Left lung (tissue), 4 donors: ENCODE measurements at regions not wholly inside any gene's neighbourhood (a gene's known extent, or its start where the extent isn't known, plus 50 kb on each side); places are given as distances from the start of the nearest gene placed in this dataset.

Experiments used
- ATAC-seq: fragments of 200-7000 bp; cut with Tn5 transposase; one replicate; pipeline ENCODE4 v1.9.1; 2020; ENCODE audit warnings: moderate library complexity
- DNase-seq, 4 donors: peaks; one replicate each; pipeline ENCODE4 v3.0.0-alpha.2; 2013 to 2020
- H3K27ac ChIP-seq, 2 donors: fragments of 200-600 bp; sonication (generic) in 1 of 2; one replicate each; pipeline versions ENCODE4 v1.5.0 to v1.8.0; 2020 to 2021
- H3K27me3 ChIP-seq, 2 donors: fragments of 200-600 bp; sonication (generic) in 1 of 2; one replicate each; pipeline versions ENCODE4 v1.5.0 to v1.8.0; 2020 to 2021
- H3K36me3 ChIP-seq, 2 donors: fragments of 200-600 bp; sonication (generic) in 1 of 2; one replicate each; pipeline versions ENCODE4 v1.5.0 to v1.8.0; 2020 to 2021
- H3K4me1 ChIP-seq, 2 donors: fragments of 200-600 bp; one replicate each; pipeline ENCODE4 v1.8.0; 2021
- H3K4me3 ChIP-seq, 2 donors: fragments of 200-600 bp; sonication (generic) in 1 of 2; one replicate each; pipeline versions ENCODE4 v1.5.0 to v1.8.0; 2020 to 2021; ENCODE audit warnings: mild to moderate bottlenecking in 1 of 2
- H3K9me3 ChIP-seq, 2 donors: fragments of 200-600 bp; sonication (generic) in 1 of 2; one replicate each; pipeline versions ENCODE4 v1.5.0 to v1.8.0; 2020 to 2021
- intact Hi-C, 2 donors: fragments of 100-400 bp; cut with DNase I; formaldehyde crosslinking; loops; one replicate each; pipeline versions ENCODE4 v1.11.2 to v1.14.2; 2022
- TF ChIP-seq, protein P1 (sequence below), 2 donors: fragments of 200-600 bp; sonication (generic) in 1 of 2; IDR thresholded peaks; one replicate each; pipeline versions ENCODE4 v1.5.0 to v1.8.0; 2021; ENCODE audit warnings: antibody characterized with exemption in 2 of 2
- donor health status: DM: no; HTN: yes; CAD: no.
- donor health status: DM: no; HTN: no; CAD: no.

- TF ChIP-seq, protein P1, sequence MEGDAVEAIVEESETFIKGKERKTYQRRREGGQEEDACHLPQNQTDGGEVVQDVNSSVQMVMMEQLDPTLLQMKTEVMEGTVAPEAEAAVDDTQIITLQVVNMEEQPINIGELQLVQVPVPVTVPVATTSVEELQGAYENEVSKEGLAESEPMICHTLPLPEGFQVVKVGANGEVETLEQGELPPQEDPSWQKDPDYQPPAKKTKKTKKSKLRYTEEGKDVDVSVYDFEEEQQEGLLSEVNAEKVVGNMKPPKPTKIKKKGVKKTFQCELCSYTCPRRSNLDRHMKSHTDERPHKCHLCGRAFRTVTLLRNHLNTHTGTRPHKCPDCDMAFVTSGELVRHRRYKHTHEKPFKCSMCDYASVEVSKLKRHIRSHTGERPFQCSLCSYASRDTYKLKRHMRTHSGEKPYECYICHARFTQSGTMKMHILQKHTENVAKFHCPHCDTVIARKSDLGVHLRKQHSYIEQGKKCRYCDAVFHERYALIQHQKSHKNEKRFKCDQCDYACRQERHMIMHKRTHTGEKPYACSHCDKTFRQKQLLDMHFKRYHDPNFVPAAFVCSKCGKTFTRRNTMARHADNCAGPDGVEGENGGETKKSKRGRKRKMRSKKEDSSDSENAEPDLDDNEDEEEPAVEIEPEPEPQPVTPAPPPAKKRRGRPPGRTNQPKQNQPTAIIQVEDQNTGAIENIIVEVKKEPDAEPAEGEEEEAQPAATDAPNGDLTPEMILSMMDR (IDR thresholded peaks at IDR 0.05): no peak
- no peaks in the 10 kb centered on the region for H3K4me1 ChIP-seq
- ATAC-seq (no peak), DNase-seq (no peak)
- intact Hi-C loops: no loop called here
- no peak overlapping the region for H3K27ac ChIP-seq
- no peaks in the 10 kb centered on the region for H3K36me3 ChIP-seq
- H3K4me3 ChIP-seq: no peak overlapping the region
- no peaks in the 10 kb centered on the region for H3K9me3 ChIP-seq
- H3K27me3 ChIP-seq: no peaks in the 10 kb centered on the region
Measured at GRCh38 chr7:32140210-32140939, 70.2 kb upstream of the PDE1C start.

- intact Hi-C loops: no loop called here
- Histone ChIP-seq H3K36me3 (no peaks in the 10 kb centered on the region), H3K4me3 (no peak overlapping the region), H3K4me1 (no peaks in the 10 kb centered on the region), H3K27me3 (no peaks in the 10 kb centered on the region), H3K9me3 (peaks cover 0 to 19% of the 10 kb centered on the region in 2 donors), H3K27ac (no peak overlapping the region)
- DNase-seq: no peak
- TF ChIP-seq, protein P1 (IDR thresholded peaks at IDR 0.05): no peak
- no peak for ATAC-seq
Measured at GRCh38 chr7:32137059-32137458, 66.9 kb upstream of the PDE1C start.

DNA sequence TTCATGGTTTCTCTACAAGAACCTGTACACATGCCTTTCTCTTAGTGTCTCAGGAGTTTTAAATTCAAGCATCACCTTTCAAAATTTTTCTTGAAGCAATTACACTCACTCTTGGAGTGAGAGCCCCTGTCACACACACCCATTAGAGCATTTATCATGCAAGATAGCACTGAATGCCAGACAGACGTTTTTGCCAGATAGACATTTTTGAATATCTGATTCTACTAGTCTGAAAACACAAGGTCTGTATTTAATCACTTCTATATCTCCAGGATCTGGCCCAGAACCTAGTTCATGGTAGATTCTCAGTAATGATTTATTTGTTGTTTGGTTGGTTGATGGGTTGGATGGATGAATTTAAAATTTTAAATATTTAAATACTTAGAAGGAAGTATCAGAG, 60.9 kb upstream of the PDE1C start:
- Histone ChIP-seq H3K4me1 (no peaks in the 10 kb centered on the region), H3K27me3 (no peaks in the 10 kb centered on the region), H3K9me3 (peaks cover 0 to 19% of the 10 kb centered on the region in 2 donors), H3K4me3 (no peak overlapping the region), H3K36me3 (no peaks in the 10 kb centered on the region), H3K27ac (no peak overlapping the region)
- no peak for ATAC-seq
- intact Hi-C loops: no loop called here
- no peak for DNase-seq
- TF ChIP-seq, protein P1 (IDR thresholded peaks at IDR 0.05): no peak

GRCh38 chr7:32126843-32127242, 56.6 kb upstream of the PDE1C start:
- TF ChIP-seq, protein P1 (IDR thresholded peaks at IDR 0.05): no peak
- no peak for ATAC-seq
- Histone ChIP-seq H3K4me3 (no peak overlapping the region), H3K9me3 (peaks cover 0 to 19% of the 10 kb centered on the region in 2 donors), H3K27ac (no peak overlapping the region), H3K36me3 (no peaks in the 10 kb centered on the region), H3K4me1 (no peaks in the 10 kb centered on the region), H3K27me3 (no peaks in the 10 kb centered on the region)
- DNase-seq: no peak
- intact Hi-C loops: no loop called here
